SK-N-DZ (cell line): ENCODE measurements at regions not wholly inside any gene's neighbourhood (a gene's known extent, or its start where the extent isn't known, plus 50 kb on each side); places are given as distances from the start of the nearest gene placed in this dataset.
"Not testable (repeated sequence)": the region's sequence is repeated elsewhere in the genome, so short reads cannot be mapped to it uniquely, and the experiment has no call there.

Experiments
- DNase-seq: peaks from one replicate; pipeline ENCODE4 v3.0.0-alpha.2; 2015; ENCODE audit warnings: low spot score

DNA sequence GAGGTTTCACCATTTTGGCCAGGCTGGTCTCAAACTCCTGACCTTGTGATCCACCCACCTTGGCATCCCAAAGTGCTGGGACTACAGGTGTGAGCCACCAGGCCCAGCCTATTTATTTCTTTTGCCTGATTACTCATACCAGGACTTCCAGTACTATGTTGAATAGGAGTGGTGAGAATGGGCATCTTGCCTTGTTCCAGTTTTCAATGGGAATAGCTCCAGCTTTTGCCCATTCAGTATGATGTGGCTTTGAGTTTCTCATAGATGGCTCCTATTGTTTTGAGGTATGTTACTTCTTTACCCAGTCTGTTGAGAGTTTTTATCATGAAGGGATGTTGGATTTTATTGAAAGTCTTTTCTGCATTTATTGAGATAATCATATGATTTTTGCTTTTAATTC, 924.5 kb downstream of the DTWD2 start:
- DNase-seq, result not testable (repeated sequence)

DNA sequence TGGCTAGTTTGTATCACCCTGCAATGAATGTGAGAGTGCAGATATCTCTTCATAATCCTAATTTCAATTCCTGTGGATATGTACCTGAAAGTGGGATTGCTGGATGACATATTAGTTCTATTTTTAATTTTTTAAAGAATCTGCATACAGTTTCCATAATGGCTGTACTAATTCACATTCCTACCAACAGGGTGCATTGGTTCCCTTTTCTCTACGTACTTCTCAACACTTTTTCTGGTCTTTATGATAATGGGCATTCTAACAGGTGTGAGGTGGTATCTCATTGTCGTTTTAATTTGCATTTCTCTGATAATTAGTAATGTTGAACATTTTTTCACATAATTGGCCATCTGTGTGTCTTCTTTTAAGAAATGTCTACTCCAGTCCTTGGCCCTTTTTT, 927.5 kb downstream of the DTWD2 start:
- DNase-seq, result no peak

DNA sequence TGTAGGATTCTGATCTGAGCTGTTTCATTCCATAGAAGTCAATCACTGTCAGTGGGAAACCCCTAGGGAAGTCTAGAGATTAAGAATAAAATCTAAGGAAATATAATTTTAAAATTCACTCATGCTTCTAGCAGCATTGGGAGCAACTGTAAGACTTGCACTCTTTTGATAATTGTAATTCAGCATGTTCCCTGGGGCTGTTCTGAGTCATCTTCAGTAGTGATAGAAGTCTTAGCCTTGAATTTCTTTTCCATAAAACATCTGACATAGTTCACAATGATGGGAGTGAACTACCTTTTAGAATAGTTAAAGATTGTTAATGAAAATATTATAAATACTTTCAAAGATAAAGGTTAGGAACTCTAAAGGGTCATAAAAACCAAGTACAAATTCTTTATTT, 935.8 kb downstream of the DTWD2 start:
- DNase-seq, result no peak

DNA sequence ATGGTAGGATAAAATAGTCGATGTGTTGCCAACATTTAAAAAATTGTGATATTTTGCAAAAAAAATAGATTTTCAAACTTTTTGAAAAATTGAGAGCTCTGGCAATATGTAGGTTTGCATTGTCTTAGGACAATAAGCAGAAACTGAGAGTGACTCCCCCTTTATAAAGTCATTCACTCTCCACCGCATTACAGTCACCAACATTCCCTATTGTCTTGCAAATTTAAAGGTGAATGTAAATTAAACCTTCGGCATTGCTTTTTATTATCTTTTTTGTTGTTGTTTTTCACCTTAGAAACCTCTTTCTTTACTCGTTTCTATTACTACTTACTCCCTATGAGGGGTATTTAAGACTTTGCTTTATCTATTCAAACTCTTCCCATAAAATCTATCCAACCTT, 944.2 kb downstream of the DTWD2 start:
- no peak for DNase-seq

DNA sequence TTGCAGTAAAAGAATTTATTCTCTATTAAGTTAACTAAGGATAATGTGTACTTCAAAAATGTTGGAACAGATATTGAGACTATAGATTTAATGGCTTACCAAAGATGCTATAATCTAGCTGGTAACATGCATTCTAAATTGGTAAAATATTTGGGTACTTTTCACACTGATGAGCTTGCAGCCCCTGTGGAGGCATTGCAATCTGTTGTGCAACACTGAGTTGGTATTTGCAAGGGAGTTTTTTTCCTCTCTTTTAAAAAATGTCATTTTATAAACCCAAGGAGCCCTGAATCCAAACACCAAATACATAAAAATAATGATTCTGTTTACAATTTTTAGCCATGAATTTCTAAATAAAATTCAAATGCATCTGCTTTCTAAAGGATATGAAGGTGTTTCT, 944.8 kb downstream of the DTWD2 start:
- no peak for DNase-seq

DNA sequence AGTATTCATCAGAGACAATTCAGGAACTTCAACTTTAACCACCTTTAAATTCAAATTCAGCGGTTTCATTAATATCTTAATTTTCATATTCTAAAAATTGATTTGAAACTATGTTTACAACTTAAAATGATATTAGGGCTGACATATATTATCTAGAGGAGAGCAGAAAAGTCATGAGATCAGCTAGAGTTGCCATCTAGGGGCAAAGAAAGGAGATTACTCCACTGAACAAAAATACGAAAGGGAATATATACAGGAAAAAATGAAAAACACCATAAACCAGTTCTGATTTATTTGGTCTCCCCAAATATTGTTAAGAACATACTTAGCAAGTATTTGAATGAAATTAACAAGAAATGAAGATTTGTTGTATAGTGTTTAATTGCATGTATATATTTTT, 946.3 kb downstream of the DTWD2 start:
- no peak for DNase-seq

DNA sequence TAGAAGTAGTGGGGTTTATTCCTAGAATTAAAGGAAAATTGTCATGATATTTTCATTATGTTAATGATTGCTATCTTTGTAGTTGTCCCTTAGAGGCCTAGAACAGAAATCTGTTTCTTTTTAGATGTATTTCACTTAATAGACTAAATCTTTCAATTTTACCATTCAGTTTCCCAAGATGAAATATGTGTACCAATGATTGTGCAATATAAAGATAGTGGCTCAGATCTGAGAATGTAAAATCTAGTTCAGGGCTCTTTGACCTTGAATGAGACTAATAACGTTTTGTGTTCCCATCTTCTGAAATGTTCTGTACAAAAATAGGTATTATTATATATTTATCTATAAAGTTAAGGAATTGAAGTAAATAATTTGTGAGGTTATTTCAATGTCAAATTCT, 947.9 kb downstream of the DTWD2 start:
- no peak for DNase-seq

DNA sequence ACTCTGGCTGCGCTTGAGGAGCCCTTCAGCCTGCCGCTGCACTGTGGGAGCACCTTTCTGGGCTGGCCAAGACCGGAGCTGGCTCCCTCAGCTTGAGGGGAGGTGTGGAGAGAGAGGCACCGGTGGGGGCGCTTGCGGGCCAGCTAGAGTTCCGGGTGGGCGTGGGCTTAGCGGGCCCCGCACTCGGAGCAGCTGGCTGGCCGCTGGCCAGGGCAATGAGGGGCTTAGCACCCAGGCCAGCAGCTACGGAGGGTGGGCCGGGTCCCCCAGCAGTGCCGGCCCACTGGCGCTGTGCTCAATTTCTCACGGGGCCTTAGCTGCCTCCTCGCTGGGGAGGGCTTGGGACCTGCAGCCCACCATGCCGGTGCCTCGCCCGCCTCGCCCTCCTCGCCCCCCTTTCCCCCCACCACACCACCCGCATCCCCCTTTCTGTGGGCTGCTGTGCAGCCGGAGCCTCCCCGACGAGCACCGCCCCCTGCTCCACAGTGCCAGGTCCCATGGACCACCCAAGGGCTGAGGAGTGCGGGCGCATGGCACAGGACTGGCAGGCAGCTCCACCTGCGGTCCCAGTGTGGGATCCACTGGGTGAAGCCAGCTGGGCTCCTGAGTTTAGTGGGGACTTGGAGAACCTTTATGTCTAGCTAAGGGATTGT, 954.5 kb downstream of the DTWD2 start:
- DNase-seq, result no peak

DNA sequence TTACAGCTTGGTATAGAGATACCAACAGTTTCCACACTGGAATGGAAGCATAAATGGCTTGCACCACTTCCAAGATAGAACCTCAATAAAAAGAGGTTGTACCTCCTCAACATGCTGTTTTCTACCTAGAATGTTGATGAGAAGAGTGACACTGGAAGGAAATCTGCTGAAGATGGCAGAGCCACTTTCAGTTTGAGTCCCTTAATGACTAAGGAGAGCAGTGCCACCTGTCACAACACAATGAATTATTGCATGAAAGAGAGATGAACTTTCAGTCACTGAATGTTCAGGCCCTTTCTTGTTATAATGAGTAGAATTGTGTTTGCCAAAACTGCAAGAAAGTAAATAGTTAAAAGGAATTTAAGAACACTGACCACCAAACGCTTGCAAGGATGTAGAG, 958.5 kb downstream of the DTWD2 start:
- DNase-seq, result no peak

DNA sequence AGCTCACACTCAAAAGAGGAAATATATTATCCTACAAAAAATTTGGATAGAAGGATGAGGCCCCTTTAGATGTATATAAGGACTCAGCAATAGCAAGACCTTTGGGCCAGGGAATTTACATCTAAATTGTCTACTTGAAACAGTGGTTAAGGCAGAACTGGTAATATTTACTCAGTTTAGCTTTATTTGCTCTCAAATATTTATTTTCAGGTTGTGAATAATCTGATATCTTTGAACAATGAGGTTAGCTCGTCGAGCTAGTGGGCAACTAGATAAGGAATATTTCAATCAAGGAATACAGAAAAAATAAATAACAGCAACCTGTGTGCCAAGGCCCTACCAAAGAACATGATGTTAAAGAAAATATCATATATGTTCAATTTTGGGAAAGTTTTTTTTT, 966.3 kb downstream of the DTWD2 start:
- no peak for DNase-seq

DNA sequence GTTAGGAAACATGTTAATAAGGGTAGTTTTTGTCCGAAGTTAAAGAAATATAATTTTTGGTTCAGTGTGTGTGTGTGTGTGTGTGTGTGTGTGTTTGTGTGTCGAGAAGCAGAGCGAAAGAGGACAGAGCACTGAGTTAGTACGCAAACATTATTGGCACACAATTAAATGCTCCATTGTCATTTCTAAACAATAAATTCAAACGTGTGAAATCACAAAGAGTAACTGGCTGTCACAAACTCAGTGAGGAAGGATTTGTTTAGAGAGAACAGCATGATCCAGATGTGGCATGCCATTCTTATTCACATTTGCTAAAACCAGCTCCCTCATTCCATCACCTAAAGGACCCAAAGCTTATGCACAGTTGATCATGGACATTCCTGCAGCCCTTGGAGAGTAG, 970.8 kb downstream of the DTWD2 start:
- DNase-seq, result no peak

DNA sequence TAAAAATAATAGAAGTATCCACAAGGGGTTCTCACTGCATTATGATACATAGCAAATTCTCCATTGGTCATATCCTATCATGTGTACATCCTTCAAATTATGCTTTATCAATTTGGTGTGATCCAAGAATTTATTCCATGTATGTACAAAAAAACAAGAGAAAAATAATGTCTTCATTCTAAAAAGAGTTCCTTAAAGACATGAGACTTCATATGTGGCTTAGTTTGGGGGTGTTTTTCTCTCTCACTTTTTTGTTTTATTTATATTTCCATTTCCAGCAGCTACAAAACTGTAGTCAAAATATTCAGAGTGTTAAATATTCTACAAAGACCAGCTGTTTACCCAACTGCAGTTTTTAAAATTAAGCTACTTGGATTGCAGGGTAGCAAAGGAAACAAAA, 972.0 kb downstream of the DTWD2 start:
- no peak for DNase-seq

DNA sequence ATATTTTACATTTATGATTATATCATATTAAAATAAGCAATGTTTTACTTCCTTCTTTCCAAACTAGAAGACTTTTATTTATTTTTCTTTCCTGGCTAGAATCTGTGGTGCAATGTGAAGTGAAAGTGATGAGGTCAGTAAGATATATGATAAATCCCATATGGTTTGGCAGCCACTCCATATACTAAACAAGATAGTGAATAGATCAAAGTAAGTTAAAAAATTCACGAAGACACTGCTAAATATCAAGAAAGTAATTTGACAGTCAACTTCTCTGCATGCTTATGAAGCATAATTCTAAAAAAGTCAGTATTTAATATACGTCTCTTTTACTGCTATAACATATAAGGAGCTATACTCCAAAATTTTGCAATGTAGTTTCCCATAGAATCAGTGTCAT, 972.8 kb downstream of the DTWD2 start:
- DNase-seq, result no peak

DNA sequence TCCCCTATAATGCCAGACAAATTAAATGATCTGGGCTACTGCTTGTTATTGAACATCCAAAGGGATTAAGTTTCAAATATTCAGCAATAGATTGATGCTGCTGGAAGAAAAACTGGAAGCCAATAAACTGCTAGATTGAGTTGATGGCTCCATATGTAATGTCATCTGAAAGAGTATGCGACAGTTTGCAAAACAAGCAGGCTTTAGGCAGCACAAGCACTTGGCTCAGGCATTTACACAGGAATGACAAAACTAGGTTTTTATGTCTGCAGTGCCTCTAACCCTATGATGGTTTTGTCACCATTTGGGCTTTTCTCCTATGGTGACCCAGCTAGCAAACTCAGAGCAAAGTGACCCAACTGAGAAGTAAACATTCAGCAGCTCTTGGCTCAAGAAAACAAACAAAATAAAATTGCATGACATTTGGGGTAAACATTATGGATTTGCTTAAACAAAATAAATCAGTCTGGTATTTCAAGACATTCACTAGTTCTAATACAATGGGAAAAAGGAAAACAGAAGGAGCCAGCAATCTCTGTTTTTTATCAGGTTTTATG, 978.5 kb downstream of the DTWD2 start:
- no peak for DNase-seq

DNA sequence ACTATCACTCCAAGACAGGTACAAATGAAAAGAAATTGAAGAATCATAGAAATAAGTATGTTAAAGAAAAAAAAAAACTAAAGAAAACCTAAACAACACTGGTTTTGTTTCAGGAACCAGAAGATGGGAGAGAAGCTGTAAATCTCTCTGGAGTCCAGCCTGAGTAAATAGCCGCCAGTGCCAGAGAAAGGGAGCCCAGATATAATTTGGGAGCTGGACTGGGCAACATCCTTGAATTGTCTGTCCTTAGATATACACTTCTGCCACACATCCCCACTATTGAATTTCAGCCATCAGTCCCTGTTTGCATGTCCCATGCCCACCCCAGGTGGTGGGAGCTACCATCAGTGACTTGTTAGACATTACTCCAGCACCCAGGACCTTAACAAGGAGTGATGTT, 979.6 kb downstream of the DTWD2 start:
- no peak for DNase-seq

DNA sequence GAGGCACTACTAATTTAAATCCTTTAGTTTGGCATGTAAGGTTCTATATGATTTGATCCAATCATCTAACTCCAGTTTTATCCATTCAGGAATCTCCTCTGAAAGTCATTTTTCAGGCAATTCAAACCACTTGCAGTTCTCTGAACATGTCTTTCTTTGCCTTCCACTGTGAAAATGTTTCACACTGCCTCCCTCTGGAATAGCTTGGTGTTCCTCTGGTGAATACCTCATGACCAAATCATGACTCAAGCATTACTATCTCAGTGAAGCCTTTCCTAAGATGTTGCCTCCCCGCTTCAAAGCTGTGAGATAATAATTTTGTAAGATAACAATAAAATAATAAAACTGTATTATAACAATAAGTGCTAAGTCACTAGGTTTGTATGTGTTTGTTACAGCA, 981.1 kb downstream of the DTWD2 start:
- no peak for DNase-seq

DNA sequence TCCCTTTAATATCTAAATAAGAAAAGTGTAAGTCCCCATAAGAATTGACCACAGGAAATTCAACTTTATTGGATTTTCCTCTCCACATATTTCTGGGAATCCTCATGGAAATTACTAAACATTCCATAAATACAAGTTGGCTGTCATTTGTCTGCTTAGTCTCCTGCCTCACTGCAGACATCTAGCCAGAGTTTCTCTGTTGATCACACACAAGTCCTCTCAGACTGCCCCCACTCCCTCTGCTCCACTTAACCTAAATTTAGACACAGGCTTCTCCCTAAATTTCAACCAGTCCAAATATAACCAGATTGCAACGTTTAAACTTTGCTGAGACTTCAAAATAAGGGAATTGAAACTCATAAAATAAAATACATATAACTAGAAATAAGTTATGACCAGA, 982.1 kb downstream of the DTWD2 start:
- no peak for DNase-seq

DNA sequence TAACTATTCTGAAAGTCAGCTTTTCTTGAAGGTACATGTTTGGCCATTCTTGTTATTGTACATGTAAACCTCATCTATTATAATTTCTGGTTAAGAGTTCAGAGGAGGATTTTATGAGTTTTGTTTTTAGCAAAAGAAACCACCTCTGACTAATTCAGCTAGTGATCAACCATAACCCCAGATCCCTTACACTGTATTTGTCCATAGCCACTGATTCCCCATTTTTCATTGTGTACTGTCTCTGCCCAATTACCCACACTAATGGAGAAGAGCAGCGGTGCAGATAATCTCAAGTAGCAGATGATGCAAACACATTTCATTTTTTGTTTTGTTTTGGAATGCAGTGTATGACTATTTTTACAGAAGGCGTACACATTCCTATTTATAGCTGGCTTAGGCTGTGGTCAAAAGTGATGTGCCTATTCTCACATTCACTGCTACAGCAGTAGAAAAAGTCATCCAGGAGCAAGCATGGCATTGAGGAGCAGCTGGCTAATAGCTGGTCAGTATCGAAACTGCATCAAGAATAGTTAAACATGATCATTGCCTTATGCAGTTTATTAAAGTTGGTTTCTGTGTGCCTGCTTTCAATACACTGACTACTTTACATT, 988.3 kb downstream of the DTWD2 start:
- DNase-seq, result no peak

DNA sequence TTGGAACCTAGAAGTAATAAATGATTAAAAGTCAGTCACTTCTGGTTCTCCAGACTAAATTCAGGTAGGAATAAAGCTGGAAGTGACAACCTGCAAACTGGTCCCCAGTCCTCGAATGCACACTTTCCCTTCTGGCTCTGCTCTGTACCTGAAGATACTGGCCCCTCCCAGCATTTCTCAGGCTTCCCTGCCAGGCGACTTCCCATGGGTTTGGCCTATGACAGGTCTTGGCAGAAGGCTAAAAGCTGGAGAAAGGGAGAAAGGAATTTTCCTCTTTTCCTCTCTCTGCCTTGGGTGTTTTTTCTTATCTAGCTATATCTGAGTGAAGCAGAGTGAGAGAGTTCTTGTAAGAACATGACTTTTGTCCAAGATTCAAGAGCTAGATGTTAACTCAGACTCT, 1005.7 kb downstream of the DTWD2 start:
- DNase-seq, result no peak

DNA sequence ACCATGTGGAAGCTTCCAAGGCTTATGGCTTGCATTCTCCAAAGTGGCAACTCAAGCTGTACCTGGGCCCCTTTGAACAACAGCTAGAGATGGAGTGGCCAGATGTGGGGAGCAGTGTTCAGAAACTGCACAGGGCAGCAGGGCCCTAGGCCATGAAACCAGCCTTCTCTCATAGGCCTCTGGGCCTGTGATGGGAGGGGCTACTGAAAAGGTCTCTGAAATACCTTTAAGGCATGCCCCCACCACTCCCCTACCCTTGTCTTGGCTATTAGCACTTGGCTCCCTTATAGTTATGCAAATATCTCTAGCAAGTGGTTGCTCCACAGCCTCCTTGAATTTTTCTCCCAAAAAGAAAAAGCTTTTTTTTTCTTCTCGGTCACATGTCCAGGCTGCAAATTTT, 1014.6 kb downstream of the DTWD2 start:
- no peak for DNase-seq

DNA sequence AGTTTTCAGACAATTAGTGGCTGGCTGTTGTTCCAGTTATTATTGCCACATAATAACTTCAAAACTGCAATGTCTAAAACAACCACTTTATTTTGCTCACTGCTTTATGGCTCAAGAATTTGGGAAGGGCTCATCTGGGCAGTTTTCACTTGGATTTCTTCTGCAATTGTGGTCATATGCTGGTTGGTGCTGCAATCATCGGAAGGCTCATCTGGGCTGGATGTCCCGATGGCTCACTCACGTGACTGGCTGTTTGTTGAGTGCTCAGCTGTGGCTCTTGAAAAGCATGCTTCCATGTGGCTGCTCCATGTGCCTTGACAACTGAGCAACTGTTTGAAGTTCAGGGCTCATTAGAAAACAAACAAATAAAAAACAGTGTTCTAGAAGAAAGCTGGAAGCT, 1032.5 kb downstream of the DTWD2 start:
- no peak for DNase-seq

DNA sequence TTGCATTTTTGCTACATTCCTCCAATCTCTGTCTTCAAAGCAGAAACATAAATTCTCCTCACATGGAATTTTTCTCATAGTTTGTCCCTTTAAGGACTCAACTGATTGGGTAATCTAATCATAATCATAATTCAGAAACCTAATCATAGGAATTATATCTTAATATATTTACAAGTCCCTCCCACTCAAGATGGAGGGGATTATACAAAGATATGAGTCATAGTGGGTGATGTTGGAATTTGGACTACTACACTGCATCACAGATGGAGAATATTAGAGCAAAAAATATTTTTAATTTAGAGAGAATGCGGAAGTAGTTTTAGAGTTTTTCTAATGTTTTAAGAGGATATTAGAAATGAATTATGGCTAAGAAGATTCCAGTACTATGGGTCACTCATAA, 1034.0 kb downstream of the DTWD2 start:
- DNase-seq, result no peak

DNA sequence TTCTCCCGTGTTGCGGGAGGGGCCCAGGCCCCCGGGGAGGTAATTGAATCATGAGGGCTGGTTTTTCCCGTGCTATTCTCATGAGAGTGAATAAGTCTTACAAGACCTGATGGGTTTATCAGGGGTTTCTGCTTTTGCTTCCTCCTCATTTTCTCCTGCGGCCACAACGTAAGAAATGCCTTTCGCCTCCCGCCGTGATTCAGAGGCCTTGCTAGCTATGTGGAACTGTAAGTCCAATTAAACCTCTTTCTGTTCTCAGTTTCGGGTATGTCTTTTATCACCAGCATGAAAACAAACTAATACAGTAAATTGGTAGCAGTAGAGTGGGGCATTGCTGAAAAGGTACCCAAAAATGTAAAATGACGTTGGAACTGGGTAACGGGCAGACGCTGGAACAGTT, 1035.1 kb downstream of the DTWD2 start:
- no peak for DNase-seq

DNA sequence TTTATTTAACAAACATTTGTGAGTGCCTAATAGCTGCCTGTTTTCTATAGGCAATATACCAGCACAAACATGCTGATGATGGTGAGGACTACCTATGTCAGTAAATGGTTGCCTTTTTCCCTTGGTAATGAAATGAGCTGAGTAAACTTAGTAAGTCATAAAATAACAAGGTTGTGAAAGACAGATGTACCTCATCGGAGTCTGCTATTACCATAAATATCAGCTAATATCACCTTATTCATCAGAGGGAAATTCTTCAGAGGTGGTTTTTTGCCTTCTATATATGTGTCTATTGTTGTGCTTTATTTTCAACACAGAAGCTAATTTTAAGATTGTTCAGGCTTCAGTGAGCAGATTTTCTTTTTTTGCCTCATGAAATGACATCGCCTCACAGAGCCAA, 1040.5 kb downstream of the DTWD2 start:
- no peak for DNase-seq
